ENCODE measurements at regions not wholly inside any gene's neighbourhood (a gene's known extent, or its start where the extent isn't known, plus 50 kb on each side); places are given as distances from the start of the nearest gene placed in this dataset.

- TF ChIP-seq CTCF (IDR thresholded peaks at IDR 0.05; ENCODE audit: low read depth, low read length, missing control alignments): no peak
- no peak for DNase-seq (ENCODE audit: low read depth)
- no peak overlapping the region for H3K4me3 ChIP-seq (ENCODE audit: low read depth, low read length)
Observed at GRCh38 chr12:73506611-73507010, 1031.0 kb upstream of the ATXN7L3B start.

- no peak for DNase-seq (ENCODE audit: low read depth)
- H3K4me3 ChIP-seq (ENCODE audit: low read depth, low read length): no peak overlapping the region
- TF ChIP-seq CTCF (IDR thresholded peaks at IDR 0.05; ENCODE audit: low read depth, low read length, missing control alignments): peak; percentile 5
Observed at GRCh38 chr12:73514672-73515071, 1023.0 kb upstream of the ATXN7L3B start.

GRCh38 chr12:73517859-73518258 is 1019.8 kb upstream of the ATXN7L3B start:
- TF ChIP-seq CTCF (IDR thresholded peaks at IDR 0.05; ENCODE audit: low read depth, low read length, missing control alignments): no peak
- no peak for DNase-seq (ENCODE audit: low read depth)
- H3K4me3 ChIP-seq (ENCODE audit: low read depth, low read length): no peak overlapping the region

- no peak overlapping the region for H3K4me3 ChIP-seq (ENCODE audit: low read depth, low read length)
- no peak for TF ChIP-seq CTCF (IDR thresholded peaks at IDR 0.05; ENCODE audit: low read depth, low read length, missing control alignments)
- no peak for DNase-seq (ENCODE audit: low read depth)
Observed at GRCh38 chr12:73529231-73529630, 1008.4 kb upstream of the ATXN7L3B start.

GRCh38 chr12:73529954-73530353 is 1007.7 kb upstream of the ATXN7L3B start:
- no peak for TF ChIP-seq CTCF (IDR thresholded peaks at IDR 0.05; ENCODE audit: low read depth, low read length, missing control alignments)

GRCh38 chr12:73531752-73532151 is 1005.9 kb upstream of the ATXN7L3B start:
- no peak for TF ChIP-seq CTCF (IDR thresholded peaks at IDR 0.05; ENCODE audit: low read depth, low read length, missing control alignments)
- H3K4me3 ChIP-seq (ENCODE audit: low read depth, low read length): no peak overlapping the region
- DNase-seq (ENCODE audit: low read depth): no peak

More at GRCh38 chr12:73529954-73530353, 1007.7 kb upstream of the ATXN7L3B start:
- no peak for DNase-seq (ENCODE audit: low read depth)
- no peak overlapping the region for H3K4me3 ChIP-seq (ENCODE audit: low read depth, low read length)

- no peak for DNase-seq (ENCODE audit: low read depth)
- no peak overlapping the region for H3K4me3 ChIP-seq (ENCODE audit: low read depth, low read length)
- no peak for TF ChIP-seq CTCF (IDR thresholded peaks at IDR 0.05; ENCODE audit: low read depth, low read length, missing control alignments)
Observed at GRCh38 chr12:73547421-73547820, 990.2 kb upstream of the ATXN7L3B start.
